ENCODE measurements at regions not wholly inside any gene's neighbourhood (a gene's known extent, or its start where the extent isn't known, plus 50 kb on each side); places are given as distances from the start of the nearest gene placed in this dataset.

DNA sequence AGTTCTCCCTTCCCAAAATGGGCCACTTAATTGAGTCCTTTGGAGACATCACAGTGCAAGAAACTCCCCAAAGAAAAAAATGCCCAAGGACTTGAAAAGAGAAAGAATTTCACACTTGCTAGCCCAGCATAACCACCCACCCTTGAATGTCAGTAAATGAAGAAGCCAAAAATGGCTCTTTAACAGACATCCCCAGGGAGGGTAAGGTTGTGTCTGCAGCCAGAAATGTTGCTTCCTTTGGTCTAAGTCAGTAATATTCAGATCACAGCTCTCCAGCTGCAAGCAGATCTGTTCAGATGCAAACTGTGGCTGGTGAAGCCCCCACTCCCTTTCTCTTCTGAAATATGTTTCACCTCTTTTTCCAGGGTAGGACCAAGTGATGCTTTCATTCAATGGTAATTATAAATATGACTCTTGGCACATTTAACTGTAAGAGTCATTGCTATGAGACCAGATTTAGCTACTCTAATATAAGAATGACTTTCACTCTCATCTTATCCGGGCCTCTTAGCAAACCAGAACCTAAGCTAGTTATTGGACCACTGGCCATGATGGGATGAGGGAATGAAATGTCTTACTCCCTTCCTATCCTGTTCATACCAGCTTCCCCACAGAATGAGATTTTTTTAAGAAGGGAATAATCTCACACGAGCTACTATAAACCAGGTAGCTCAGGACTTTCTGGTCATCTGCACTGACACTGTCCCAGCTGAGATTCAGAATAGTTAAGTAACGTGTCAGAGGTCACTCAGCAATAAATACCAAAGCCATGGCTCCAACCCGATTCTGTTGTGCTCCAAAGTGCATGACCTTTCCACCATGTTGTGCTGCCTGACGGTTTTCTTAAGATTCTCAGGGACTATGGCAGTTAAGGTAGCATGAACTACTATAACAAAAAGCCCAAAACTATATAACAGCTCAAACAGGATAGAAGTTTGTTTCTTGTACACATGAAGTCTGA is 234.1 kb downstream of the FOXO1 start:
- no peaks in the 10 kb centered on the region for H3K4me1 ChIP-seq (ENCODE audit: control insufficient read depth, low read depth, low read length)
- no peak overlapping the region for H3K9ac ChIP-seq (ENCODE audit: low read length)
- H3K27ac ChIP-seq (ENCODE audit: low read length) = no peak overlapping the region
- no peaks in the 10 kb centered on the region for H3K27me3 ChIP-seq (ENCODE audit: control insufficient read depth, insufficient read depth, low read length)
- H3K4me3 ChIP-seq (ENCODE audit: low read length) = no peak overlapping the region
- H3K9me3 ChIP-seq (ENCODE audit: control insufficient read depth, low read depth, low read length) = no peaks in the 10 kb centered on the region
- no peaks in the 10 kb centered on the region for H3K36me3 ChIP-seq (ENCODE audit: control insufficient read depth, low read depth, low read length)

DNA sequence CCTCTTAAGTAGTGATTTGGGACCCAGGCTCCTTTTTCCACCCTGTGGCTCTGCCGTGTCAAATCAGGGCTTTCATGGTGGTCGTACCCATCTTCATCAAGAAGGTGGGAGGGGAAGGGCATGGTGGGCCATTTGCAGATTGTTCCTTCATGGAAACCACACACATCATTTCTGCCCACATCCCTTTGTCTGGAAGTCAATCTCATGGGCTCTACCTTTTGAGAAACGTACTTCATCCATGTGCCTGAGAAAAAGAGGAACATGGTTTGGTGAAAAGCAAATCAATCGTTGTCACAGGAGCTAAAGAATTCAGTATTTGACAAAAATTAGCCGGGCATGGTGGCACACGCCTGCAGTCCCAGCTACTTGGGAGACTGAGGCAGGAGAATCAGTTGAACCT is 233.4 kb downstream of the FOXO1 start:
- no peak overlapping the region for H3K27ac ChIP-seq (ENCODE audit: low read length)
- no peak overlapping the region for H3K9ac ChIP-seq (ENCODE audit: low read length)
- H3K4me1 ChIP-seq (ENCODE audit: control insufficient read depth, low read depth, low read length) = no peaks in the 10 kb centered on the region
- H3K36me3 ChIP-seq (ENCODE audit: control insufficient read depth, low read depth, low read length) = no peaks in the 10 kb centered on the region
- H3K27me3 ChIP-seq (ENCODE audit: control insufficient read depth, insufficient read depth, low read length) = no peaks in the 10 kb centered on the region
- no peak overlapping the region for H3K4me3 ChIP-seq (ENCODE audit: low read length)
- no peaks in the 10 kb centered on the region for H3K9me3 ChIP-seq (ENCODE audit: control insufficient read depth, low read depth, low read length)

DNA sequence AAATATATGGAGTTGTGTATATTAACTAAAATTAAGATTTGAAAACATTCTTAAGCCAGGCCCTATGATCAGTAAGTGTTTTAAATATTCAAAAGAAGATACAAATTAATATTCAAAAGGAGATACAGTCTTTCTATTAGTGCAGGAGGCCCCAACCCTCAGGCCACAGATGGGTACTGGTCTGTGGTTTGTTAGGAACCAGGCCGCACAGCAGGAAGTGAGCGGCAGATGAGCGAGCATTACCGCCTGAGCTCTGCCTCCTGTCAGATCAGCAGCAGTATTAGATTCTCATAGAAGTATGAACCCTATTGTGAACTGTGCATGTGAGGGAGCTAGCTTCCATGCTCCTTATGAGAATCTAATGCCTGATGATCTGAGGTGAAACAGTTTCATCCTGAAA is 232.9 kb downstream of the FOXO1 start:
- no peak overlapping the region for H3K9ac ChIP-seq (ENCODE audit: low read length)

DNA sequence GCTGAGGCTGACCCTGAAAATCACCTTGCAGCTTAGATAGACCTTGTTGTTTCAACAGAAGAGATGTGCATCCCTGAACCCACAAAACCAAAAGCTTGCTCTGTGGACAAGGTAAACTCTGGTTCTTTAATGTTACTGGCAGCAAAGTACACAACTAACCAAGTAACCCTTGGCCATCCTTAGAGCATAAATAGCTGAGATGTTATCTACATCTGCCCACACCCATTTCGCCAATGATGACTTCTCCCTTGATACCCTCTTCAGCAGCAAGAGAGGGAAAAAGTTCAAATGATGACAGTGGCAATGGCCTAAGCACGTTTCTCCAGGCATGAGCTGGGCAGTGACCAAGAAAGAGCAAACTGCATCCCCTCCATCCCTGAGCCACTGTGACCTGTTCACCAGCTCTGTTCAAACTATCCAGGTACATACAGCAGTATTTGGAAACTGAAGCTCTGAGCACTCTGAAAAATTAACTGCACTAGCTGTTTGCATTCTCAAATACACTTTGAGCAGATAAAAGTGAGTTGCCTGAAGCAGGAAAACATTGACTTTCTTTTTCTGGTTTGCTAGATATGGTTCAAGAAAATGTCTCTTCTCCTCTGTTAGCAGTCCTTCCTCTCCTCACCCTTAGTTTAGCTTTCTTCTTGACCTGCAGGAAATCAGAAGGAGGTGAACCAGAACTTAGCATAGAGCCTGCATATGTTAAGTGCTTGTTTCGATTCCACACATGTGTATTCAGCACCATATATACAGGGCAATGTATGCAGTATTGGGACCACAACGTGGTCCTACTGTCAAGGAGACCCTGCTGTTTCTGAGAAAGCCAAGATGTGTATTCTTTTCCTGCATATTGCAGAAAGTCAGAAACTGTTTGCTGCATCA is 231.7 kb downstream of the FOXO1 start:
- Histone ChIP-seq H3K4me1 (ENCODE audit: control insufficient read depth, low read depth, low read length) (no peaks in the 10 kb centered on the region), H3K36me3 (ENCODE audit: control insufficient read depth, low read depth, low read length) (no peaks in the 10 kb centered on the region), H3K27ac (ENCODE audit: low read length) (no peak overlapping the region), H3K27me3 (ENCODE audit: control insufficient read depth, insufficient read depth, low read length) (no peaks in the 10 kb centered on the region), H3K9me3 (ENCODE audit: control insufficient read depth, low read depth, low read length) (no peaks in the 10 kb centered on the region), H3K4me3 (ENCODE audit: low read length) (no peak overlapping the region), H3K9ac (ENCODE audit: low read length) (no peak overlapping the region)

More for the DNA sequence above, 232.9 kb downstream of the FOXO1 start:
- Histone ChIP-seq H3K27ac (ENCODE audit: low read length) (no peak overlapping the region), H3K4me3 (ENCODE audit: low read length) (no peak overlapping the region), H3K4me1 (ENCODE audit: control insufficient read depth, low read depth, low read length) (no peaks in the 10 kb centered on the region), H3K36me3 (ENCODE audit: control insufficient read depth, low read depth, low read length) (no peaks in the 10 kb centered on the region), H3K27me3 (ENCODE audit: control insufficient read depth, insufficient read depth, low read length) (no peaks in the 10 kb centered on the region), H3K9me3 (ENCODE audit: control insufficient read depth, low read depth, low read length) (no peaks in the 10 kb centered on the region)

DNA sequence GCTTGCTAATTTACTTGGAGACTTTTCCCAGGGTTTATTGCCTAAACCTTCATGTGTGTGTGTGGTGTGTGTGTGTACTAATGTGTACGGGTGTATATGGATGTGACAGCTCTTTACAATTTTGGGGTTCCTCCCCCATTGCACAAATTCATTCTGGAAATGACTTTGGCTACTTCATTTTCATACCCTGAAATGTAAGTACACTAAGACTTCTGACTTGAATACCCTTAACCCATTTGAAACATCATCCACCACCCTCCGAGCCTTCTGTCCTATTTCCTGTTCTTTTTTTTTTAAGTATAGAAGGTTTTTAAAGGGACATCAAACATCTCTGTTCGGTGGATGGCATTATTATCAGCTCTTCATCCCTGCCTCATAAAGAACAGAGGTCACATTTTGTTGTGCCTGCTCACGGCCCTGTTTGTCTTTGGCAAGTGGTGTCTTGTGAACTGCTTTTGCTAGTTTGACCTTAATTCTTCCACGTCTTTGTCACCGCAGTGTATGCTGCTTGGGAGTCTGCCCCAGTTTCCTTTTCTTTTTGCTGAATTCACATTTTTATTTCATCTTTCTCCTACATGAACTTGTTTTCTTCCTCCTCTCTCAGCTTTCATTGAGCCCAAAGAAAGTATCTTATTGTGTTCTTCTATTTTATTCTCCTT is 228.3 kb downstream of the FOXO1 start:
- Histone ChIP-seq H3K36me3 (ENCODE audit: control insufficient read depth, low read depth, low read length) (no peaks in the 10 kb centered on the region), H3K9me3 (ENCODE audit: control insufficient read depth, low read depth, low read length) (no peaks in the 10 kb centered on the region), H3K4me1 (ENCODE audit: control insufficient read depth, low read depth, low read length) (no peaks in the 10 kb centered on the region), H3K9ac (ENCODE audit: low read length) (no peak overlapping the region), H3K27ac (ENCODE audit: low read length) (no peak overlapping the region), H3K4me3 (ENCODE audit: low read length) (no peak overlapping the region), H3K27me3 (ENCODE audit: control insufficient read depth, insufficient read depth, low read length) (no peaks in the 10 kb centered on the region)

DNA sequence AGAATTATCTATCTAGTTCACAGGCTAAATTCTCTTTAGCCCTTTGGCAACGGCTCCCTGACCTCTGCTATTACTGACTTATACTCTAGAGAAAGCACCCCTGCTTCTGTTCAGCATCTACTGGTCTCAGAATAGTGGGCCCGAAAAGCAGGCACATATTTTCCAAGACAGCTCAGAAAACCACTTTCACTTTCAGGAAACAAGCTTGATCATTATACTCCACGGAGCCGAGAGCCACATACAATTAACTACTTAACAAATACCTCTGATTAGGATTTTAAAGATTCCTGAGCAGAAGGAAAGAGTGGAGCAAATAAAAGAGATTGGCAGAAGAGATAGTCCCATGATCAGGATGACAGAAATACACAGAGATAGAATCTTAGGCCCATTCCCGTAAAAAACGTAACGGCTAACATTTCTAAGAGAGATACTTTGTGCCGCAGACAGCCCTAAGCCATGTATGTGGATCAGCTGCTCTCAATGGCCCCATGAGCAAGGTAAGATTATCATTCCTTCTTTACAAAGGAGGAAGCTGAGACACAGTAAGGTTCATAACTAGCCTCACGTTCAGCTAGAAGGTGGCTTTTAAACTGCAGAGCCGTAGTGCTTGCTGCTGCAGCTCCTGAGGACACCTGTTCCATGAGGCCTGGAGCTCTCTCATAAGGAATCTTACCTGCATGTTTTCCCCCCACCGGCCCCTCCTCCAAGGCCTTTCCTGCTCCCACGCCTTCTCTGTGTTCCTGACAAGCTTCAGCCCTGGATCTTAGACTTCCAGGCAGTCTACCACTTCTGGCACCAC is 227.2 kb downstream of the FOXO1 start:
- H3K9ac ChIP-seq (ENCODE audit: low read length) = no peak overlapping the region
- H3K4me3 ChIP-seq (ENCODE audit: low read length) = no peak overlapping the region
- no peak overlapping the region for H3K27ac ChIP-seq (ENCODE audit: low read length)
- H3K27me3 ChIP-seq (ENCODE audit: control insufficient read depth, insufficient read depth, low read length) = no peaks in the 10 kb centered on the region
- H3K36me3 ChIP-seq (ENCODE audit: control insufficient read depth, low read depth, low read length) = no peaks in the 10 kb centered on the region
- H3K9me3 ChIP-seq (ENCODE audit: control insufficient read depth, low read depth, low read length) = no peaks in the 10 kb centered on the region
- no peaks in the 10 kb centered on the region for H3K4me1 ChIP-seq (ENCODE audit: control insufficient read depth, low read depth, low read length)

DNA sequence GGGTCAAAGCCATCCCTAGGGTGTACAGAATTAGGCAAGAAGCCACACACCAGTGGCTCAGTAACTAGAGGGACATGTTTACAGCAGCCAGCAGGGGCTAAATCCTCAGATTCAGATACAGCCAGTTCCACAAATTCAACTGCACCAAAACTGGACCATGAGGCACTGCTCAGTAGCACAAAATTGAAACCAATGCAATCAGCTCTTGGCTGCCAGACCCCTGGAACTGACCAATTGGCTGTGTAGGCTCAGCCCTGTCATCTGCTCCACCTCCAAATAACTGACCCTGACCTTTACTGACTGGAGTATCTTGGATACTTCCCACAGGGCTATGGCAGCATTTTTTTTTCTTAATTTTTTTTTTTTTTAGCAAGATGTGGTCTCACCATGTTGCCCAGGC is 226.5 kb downstream of the FOXO1 start:
- Histone ChIP-seq H3K27ac (ENCODE audit: low read length) (no peak overlapping the region), H3K27me3 (ENCODE audit: control insufficient read depth, insufficient read depth, low read length) (no peaks in the 10 kb centered on the region), H3K9ac (ENCODE audit: low read length) (no peak overlapping the region), H3K4me3 (ENCODE audit: low read length) (no peak overlapping the region), H3K9me3 (ENCODE audit: control insufficient read depth, low read depth, low read length) (no peaks in the 10 kb centered on the region), H3K4me1 (ENCODE audit: control insufficient read depth, low read depth, low read length) (no peaks in the 10 kb centered on the region), H3K36me3 (ENCODE audit: control insufficient read depth, low read depth, low read length) (no peaks in the 10 kb centered on the region)

DNA sequence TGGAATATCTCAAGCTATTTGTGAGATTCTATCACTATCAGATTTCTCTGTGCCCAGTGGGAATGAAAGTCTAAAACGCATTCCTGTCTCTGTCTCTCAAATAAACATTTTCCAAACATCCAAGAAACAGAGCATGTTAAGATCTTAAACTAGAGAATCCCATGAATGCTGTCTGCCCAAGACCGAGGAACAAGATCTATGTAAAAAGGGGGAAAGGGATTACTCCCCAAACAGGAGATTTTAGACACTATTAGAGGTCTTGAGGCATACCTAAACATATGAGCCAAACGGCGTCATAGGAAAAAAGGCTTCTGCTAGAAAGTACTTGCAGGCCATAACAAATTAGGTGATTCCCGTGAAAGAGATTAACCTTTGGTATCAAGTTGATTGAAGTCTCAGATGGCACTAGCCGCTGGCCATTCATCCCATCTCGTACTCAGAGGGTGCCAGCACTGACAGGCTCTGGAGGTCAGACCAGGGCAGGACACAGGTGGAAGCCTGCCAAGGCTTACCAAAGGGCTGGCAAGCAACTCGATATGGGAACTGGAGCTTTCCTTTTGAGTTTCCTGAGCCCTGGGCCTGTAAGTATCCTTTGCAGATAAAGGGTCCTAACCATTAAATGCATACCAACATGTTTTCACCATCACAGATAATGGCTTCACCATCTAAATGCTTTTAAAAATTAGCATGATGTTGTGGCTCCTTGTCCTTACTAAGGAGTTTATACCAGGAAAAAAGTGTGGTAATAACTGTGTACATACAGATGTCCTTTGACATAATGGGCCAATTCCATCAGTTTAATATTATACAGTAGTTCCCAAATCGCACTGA is 225.2 kb downstream of the FOXO1 start:
- no peak overlapping the region for H3K9ac ChIP-seq (ENCODE audit: low read length)
- H3K27ac ChIP-seq (ENCODE audit: low read length) = no peak overlapping the region
- no peaks in the 10 kb centered on the region for H3K9me3 ChIP-seq (ENCODE audit: control insufficient read depth, low read depth, low read length)
- H3K27me3 ChIP-seq (ENCODE audit: control insufficient read depth, insufficient read depth, low read length) = no peaks in the 10 kb centered on the region
- no peaks in the 10 kb centered on the region for H3K36me3 ChIP-seq (ENCODE audit: control insufficient read depth, low read depth, low read length)
- H3K4me3 ChIP-seq (ENCODE audit: low read length) = no peak overlapping the region
- H3K4me1 ChIP-seq (ENCODE audit: control insufficient read depth, low read depth, low read length) = no peaks in the 10 kb centered on the region

DNA sequence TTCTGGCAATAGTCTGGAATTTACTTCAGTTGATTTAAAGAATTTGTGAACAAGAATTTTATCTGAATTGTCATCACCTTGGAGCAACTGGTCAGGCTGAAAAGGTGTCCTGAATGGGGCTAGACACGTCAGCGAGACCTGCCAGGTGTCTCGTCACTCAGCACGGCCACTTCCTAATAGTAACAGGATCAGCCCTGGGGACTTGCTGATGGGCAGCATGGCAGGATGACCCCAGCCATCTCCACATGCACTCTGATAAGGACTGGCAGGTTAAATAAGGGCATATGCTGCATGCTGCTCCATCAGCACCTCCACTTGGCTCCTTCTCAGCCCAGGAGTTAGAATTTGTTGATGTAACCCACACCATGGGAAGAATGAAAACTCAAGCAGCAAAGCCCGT is 224.2 kb downstream of the FOXO1 start:
- no peak overlapping the region for H3K9ac ChIP-seq (ENCODE audit: low read length)
- no peaks in the 10 kb centered on the region for H3K27me3 ChIP-seq (ENCODE audit: control insufficient read depth, insufficient read depth, low read length)
- H3K36me3 ChIP-seq (ENCODE audit: control insufficient read depth, low read depth, low read length) = no peaks in the 10 kb centered on the region
- H3K4me1 ChIP-seq (ENCODE audit: control insufficient read depth, low read depth, low read length) = no peaks in the 10 kb centered on the region
- H3K4me3 ChIP-seq (ENCODE audit: low read length) = no peak overlapping the region
- no peak overlapping the region for H3K27ac ChIP-seq (ENCODE audit: low read length)
- H3K9me3 ChIP-seq (ENCODE audit: control insufficient read depth, low read depth, low read length) = no peaks in the 10 kb centered on the region

DNA sequence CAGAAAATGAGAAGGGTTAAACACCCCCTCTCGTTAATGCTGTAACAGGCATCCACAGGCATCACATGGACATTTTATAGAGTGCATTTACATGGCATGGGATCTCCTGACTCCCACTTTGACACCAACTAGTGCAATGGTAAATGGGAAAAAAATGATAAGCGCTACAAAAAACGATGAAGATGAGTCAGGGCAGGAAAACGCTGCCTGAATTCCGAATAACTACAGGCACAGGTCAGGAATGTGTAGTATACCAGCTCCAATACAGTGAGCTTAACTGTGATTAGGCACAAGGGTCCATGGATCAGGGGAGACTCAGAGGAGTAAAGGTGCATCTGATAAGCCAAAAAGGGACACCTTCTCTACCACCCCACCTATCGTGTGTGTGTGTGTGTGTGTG is 223.6 kb downstream of the FOXO1 start:
- no peaks in the 10 kb centered on the region for H3K9me3 ChIP-seq (ENCODE audit: control insufficient read depth, low read depth, low read length)
- peaks cover 2% of the 10 kb centered on the region for H3K4me1 ChIP-seq (ENCODE audit: control insufficient read depth, low read depth, low read length)
- no peak overlapping the region for H3K27ac ChIP-seq (ENCODE audit: low read length)
- no peak overlapping the region for H3K4me3 ChIP-seq (ENCODE audit: low read length)
- no peaks in the 10 kb centered on the region for H3K36me3 ChIP-seq (ENCODE audit: control insufficient read depth, low read depth, low read length)
- no peaks in the 10 kb centered on the region for H3K27me3 ChIP-seq (ENCODE audit: control insufficient read depth, insufficient read depth, low read length)
- H3K9ac ChIP-seq (ENCODE audit: low read length) = no peak overlapping the region
